CD1c-positive myeloid dendritic cell (primary cell): ENCODE measurements at regions not wholly inside any gene's neighbourhood (a gene's known extent, or its start where the extent isn't known, plus 50 kb on each side); places are given as distances from the start of the nearest gene placed in this dataset.

ENCODE experiments used
- DNase-seq: peaks from one replicate; pipeline ENCODE4 v3.0.0-alpha.2; 2016; ENCODE audit errors: extremely low spot score

GRCh38 chr2:66849153-66849755 is 414.3 kb downstream of the MEIS1 start:
- DNase-seq, result no peak

- DNase-seq, result no peak
Measured at GRCh38 chr2:66850376-66850775, 415.5 kb downstream of the MEIS1 start.

- DNase-seq, result no peak
Measured at GRCh38 chr2:66851449-66851872, 416.5 kb downstream of the MEIS1 start.

- no peak for DNase-seq
Measured at GRCh38 chr2:66852953-66853352, 418.0 kb downstream of the MEIS1 start.

- DNase-seq, result no peak
Measured at GRCh38 chr2:66853585-66853984, 418.7 kb downstream of the MEIS1 start.

GRCh38 chr2:66854298-66854697 is 419.4 kb downstream of the MEIS1 start:
- no peak for DNase-seq

GRCh38 chr2:66862885-66863650 is 428.1 kb downstream of the MEIS1 start:
- DNase-seq, result no peak

- DNase-seq, result no peak
Measured at GRCh38 chr2:66865161-66865560, 430.2 kb downstream of the MEIS1 start.

- DNase-seq, result no peak
Measured at GRCh38 chr2:66866331-66867062, 431.6 kb downstream of the MEIS1 start.

- no peak for DNase-seq
Measured at GRCh38 chr2:66867063-66867441, 432.1 kb downstream of the MEIS1 start.

GRCh38 chr2:66869076-66869475 is 434.2 kb downstream of the MEIS1 start:
- no peak for DNase-seq

GRCh38 chr2:66872081-66872985 is 437.4 kb downstream of the MEIS1 start:
- no peak for DNase-seq

- no peak for DNase-seq
Measured at GRCh38 chr2:66872986-66873754, 438.2 kb downstream of the MEIS1 start.

GRCh38 chr2:66874411-66874810 is 439.5 kb downstream of the MEIS1 start:
- no peak for DNase-seq

GRCh38 chr2:66875941-66876462 is 441.1 kb downstream of the MEIS1 start:
- no peak for DNase-seq

- no peak for DNase-seq
Measured at GRCh38 chr2:66885775-66886383, 451.0 kb downstream of the MEIS1 start.

GRCh38 chr2:66888246-66888645 is 453.3 kb downstream of the MEIS1 start:
- DNase-seq, result no peak

GRCh38 chr2:66888791-66889631 is 454.1 kb downstream of the MEIS1 start:
- no peak for DNase-seq

GRCh38 chr2:66889632-66889882 is 454.6 kb downstream of the MEIS1 start:
- no peak for DNase-seq
